ENCODE measurements at regions not wholly inside any gene's neighbourhood (a gene's known extent, or its start where the extent isn't known, plus 50 kb on each side); places are given as distances from the start of the nearest gene placed in this dataset.

- no peak for TF ChIP-seq POLR2A (IDR thresholded peaks at IDR 0.05)
- TF ChIP-seq CTCF (IDR thresholded peaks at IDR 0.05) = no peak
- no peak for TF ChIP-seq POLR2AphosphoS5 (IDR thresholded peaks at IDR 0.05)
- intact Hi-C loops (cut with DNase I; ENCODE audit: low total_unique reads) = no loop called here
Measured at GRCh38 chr11:111444040-111444439, 65.0 kb upstream of the POU2AF1 start.

GRCh38 chr11:111443640-111444039, 64.6 kb upstream of the POU2AF1 start:
- H3K27ac ChIP-seq = no peak overlapping the region
- H3K4me3 ChIP-seq = no peak overlapping the region
- no peaks in the 10 kb centered on the region for H3K27me3 ChIP-seq
- H3K4me1 ChIP-seq = no peaks in the 10 kb centered on the region
- no peak for TF ChIP-seq CTCF (IDR thresholded peaks at IDR 0.05)
- no peak for TF ChIP-seq POLR2AphosphoS5 (IDR thresholded peaks at IDR 0.05)
- TF ChIP-seq POLR2A (IDR thresholded peaks at IDR 0.05) = no peak
- H3K9me3 ChIP-seq = no peaks in the 10 kb centered on the region
- DNase-seq (ENCODE audit: low spot score in 2 of 2) = no peak
- no peaks in the 10 kb centered on the region for H3K36me3 ChIP-seq
- intact Hi-C loops (cut with DNase I; ENCODE audit: low total_unique reads) = no loop called here

More at GRCh38 chr11:111444040-111444439, 65.0 kb upstream of the POU2AF1 start:
- no peaks in the 10 kb centered on the region for H3K9me3 ChIP-seq
- no peak overlapping the region for H3K4me3 ChIP-seq
- H3K27ac ChIP-seq = no peak overlapping the region
- H3K4me1 ChIP-seq = no peaks in the 10 kb centered on the region
- no peaks in the 10 kb centered on the region for H3K36me3 ChIP-seq
- no peaks in the 10 kb centered on the region for H3K27me3 ChIP-seq
- DNase-seq (ENCODE audit: low spot score in 2 of 2) = no peak

GRCh38 chr11:111443032-111443431, 64.0 kb upstream of the POU2AF1 start:
- H3K9me3 ChIP-seq = no peaks in the 10 kb centered on the region

GRCh38 chr11:111441443-111441842, 62.4 kb upstream of the POU2AF1 start:
- DNase-seq (ENCODE audit: low spot score in 2 of 2) = no peak
- Histone ChIP-seq H3K36me3 (no peaks in the 10 kb centered on the region), H3K4me1 (no peaks in the 10 kb centered on the region), H3K27ac (no peak overlapping the region), H3K27me3 (no peaks in the 10 kb centered on the region), H3K9me3 (no peaks in the 10 kb centered on the region), H3K4me3 (no peak overlapping the region)
- TF ChIP-seq POLR2A (IDR thresholded peaks at IDR 0.05) (no peak), CTCF (IDR thresholded peaks at IDR 0.05) (no peak), POLR2AphosphoS5 (IDR thresholded peaks at IDR 0.05) (no peak)
- intact Hi-C loops (cut with DNase I; ENCODE audit: low total_unique reads) = no loop called here

More at GRCh38 chr11:111443032-111443431, 64.0 kb upstream of the POU2AF1 start:
- no peak for DNase-seq (ENCODE audit: low spot score in 2 of 2)
- Histone ChIP-seq H3K4me1 (no peaks in the 10 kb centered on the region), H3K4me3 (no peak overlapping the region), H3K27me3 (no peaks in the 10 kb centered on the region), H3K36me3 (no peaks in the 10 kb centered on the region), H3K27ac (no peak overlapping the region)
- no peak for TF ChIP-seq POLR2AphosphoS5 (IDR thresholded peaks at IDR 0.05)
- no peak for TF ChIP-seq POLR2A (IDR thresholded peaks at IDR 0.05)
- TF ChIP-seq CTCF (IDR thresholded peaks at IDR 0.05) = no peak
- intact Hi-C loops (cut with DNase I; ENCODE audit: low total_unique reads) = no loop called here

GRCh38 chr11:111440416-111441205, 61.5 kb upstream of the POU2AF1 start:
- no peak for TF ChIP-seq POLR2A (IDR thresholded peaks at IDR 0.05)
- no peak for TF ChIP-seq CTCF (IDR thresholded peaks at IDR 0.05)
- TF ChIP-seq POLR2AphosphoS5 (IDR thresholded peaks at IDR 0.05) = no peak
- H3K36me3 ChIP-seq = no peaks in the 10 kb centered on the region
- no peak overlapping the region for H3K27ac ChIP-seq
- no peak overlapping the region for H3K4me3 ChIP-seq
- no peak for DNase-seq (ENCODE audit: low spot score in 2 of 2)
- no peaks in the 10 kb centered on the region for H3K9me3 ChIP-seq
- H3K4me1 ChIP-seq = no peaks in the 10 kb centered on the region
- H3K27me3 ChIP-seq = no peaks in the 10 kb centered on the region
- intact Hi-C loops (cut with DNase I; ENCODE audit: low total_unique reads) = no loop called here

Data from breast epithelium (tissue), 4 donors.